OCI-M2 (cell line): ENCODE measurements at regions not wholly inside any gene's neighbourhood (a gene's known extent, or its start where the extent isn't known, plus 50 kb on each side); places are given as distances from the start of the nearest gene placed in this dataset.
"Not testable (repeated sequence)": the region's sequence is repeated elsewhere in the genome, so short reads cannot be mapped to it uniquely, and the experiment has no call there.

Source experiments
- DNase-seq: peaks from one replicate; lab custom pipeline; 2025; ENCODE audit not compliant: unreplicated experiment; lab: John Stamatoyannopoulos, UW

DNA sequence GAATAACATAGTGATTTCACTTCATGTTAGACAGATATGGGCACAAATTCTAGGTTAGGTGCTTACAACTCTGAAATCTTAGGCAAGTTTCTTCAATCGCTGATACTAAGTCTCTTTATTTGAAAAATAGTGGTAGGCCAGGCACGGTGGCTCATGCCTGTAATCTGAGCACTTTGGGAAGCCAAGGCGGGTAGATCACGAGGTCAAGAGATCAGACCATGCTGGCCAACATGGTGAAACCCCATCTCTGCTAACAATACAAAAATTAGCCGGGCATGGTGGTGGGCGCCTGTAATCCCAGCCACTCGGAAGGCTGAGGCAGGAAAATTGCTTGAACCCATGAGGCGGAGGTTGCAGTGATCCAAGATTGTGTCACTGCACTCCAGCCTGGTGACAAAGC, 729.4 kb downstream of the METTL15 start:
- no peak for DNase-seq

- DNase-seq = no peak
These were observed 728.3 kb downstream of the METTL15 start for GRCh38 chr11:28836285-28837081.

- no peak for DNase-seq
These were observed 727.6 kb downstream of the METTL15 start for GRCh38 chr11:28835790-28836189.

- DNase-seq = no peak
These were observed 727.1 kb downstream of the METTL15 start for GRCh38 chr11:28835317-28835716.

GRCh38 chr11:28834877-28835276, 726.7 kb downstream of the METTL15 start:
- DNase-seq = no peak

DNA sequence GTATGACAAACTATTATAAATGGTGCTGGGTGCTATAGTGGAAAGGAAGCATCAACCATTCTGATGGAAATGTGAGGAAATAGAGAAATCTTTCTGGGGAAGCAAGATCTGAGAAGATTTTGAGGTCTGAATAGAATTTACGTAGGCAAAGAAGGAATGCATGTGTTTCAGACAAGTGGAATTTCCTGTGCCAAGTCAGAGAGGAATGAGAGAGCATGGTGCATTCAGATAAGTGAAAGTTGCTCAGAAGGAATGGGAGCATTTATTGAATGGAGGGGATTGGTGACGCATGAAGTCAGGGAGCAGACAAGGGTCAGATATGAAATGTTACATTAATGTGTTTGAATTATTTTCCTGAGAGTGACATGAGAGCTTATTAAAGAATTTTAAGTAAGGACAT, 725.5 kb downstream of the METTL15 start:
- DNase-seq = no peak

- no peak for DNase-seq
These were observed 725.0 kb downstream of the METTL15 start for GRCh38 chr11:28833169-28833568.

DNA sequence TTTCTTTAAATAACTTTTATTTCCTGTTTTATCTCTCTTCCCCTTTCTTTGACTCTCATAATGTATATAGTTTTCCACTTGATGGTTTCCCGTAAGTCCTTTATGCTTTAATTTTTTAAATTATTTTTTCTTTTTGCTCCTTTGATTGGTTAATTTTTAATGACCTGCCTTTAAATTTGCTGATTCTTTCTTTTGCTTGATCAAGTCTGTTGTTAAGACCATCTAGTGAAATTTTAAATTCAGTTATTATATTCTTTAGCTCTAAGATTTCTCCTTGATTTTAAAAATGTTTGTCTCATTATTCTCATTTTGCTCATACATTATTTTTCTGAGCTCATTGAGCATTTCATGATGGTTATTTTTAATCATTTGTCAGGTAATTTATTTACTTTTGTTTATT, 718.6 kb downstream of the METTL15 start:
- no peak for DNase-seq

DNA sequence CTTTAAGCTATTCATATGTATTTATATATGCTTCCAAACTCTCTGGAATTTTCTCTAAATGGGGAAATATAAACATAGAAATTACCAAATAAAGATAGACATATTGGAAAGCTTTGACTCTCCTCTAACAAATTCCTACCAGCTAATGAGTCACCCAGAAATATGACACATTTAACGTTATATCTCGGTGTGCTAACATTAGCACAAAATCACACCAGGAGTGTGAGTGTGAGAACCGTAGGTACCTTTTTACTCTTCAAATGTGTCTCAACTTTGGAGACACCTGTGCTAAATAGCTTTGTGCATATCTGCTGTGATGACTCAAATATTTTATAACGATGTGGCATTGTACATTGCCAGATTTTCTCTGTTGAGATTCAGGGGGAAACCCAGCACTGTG, 714.4 kb downstream of the METTL15 start:
- DNase-seq = no peak

DNA sequence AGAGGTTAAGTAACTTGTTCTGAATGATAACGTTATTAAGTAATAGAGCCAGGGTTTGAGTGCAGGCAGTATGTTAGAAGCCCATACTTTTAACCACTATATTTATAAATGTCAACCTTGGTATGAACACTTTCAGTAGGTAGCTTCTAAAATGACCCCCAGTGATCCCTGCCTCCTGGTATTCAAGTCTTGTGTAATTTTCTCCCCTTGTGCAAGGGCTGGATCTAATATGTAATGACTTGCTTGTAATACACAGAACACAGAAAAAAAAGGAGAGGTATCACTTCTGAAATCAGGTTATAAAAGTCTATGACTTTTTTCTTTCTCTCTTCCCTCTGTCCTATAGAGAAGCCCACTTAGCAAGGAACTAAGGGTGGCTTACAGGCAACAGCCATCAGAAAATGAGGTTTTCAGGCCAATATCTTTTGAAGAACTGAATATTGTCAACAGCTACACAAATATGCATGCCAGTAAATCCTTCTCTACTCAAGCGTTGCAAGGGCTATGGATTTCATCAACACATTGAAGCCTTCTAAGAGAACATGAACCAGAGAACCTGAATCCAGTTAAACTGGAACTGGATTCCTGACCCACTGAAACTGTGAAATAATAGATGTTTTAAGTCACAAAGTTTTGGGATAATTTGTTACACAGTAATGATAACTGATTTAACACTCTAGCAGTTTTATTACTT, 712.3 kb downstream of the METTL15 start:
- no peak for DNase-seq

GRCh38 chr11:28819741-28820140, 711.6 kb downstream of the METTL15 start:
- DNase-seq = no peak

DNA sequence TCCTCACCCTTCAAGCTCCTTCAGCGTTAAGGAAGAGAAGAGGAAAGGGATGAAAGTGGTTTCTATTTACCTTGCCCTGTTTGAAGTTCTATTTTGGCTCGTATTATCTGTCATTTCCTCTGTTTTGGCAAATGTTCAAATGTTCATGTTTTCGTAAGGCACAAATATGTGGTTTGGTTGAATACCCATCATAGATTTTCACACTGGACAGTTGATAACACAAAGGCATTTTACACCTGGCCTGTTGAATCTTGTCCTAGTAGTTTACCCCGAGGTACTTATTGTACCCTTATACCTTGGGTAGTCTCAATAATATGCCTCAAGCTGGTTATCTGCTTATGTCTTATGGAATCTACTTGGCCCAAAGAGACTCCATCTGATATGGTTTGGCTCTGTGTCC, 706.9 kb downstream of the METTL15 start:
- DNase-seq = no peak

GRCh38 chr11:28808771-28809170, 700.6 kb downstream of the METTL15 start:
- DNase-seq = no peak

- DNase-seq = no peak
These were observed 691.1 kb downstream of the METTL15 start for GRCh38 chr11:28799316-28799715.

GRCh38 chr11:28798286-28798685, 690.1 kb downstream of the METTL15 start:
- DNase-seq = no peak

- no peak for DNase-seq
These were observed 689.3 kb downstream of the METTL15 start for GRCh38 chr11:28797536-28797935.

GRCh38 chr11:28794405-28794804, 686.2 kb downstream of the METTL15 start:
- no peak for DNase-seq

DNA sequence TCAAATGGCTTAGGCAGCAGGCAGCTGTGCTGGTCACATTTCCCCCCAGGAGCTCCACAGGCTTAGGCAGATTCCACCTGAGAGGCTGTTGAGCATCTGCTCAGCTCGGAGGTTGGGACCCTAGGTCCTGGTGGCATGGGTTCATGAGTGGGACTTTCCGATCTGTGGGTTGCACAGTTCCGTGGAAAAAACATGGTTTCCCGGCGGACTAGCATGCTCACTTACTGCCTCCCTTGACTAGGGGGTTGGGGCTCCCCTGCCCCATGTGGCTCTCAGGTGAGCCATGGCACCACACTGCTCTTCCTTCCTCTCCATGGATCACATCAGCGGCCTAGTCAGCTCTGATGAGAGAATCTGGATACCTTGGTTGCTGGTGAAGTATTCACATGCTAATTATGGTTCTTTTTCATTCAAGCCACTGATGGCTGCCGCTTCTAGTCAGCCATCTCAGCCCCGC, 685.1 kb downstream of the METTL15 start:
- no peak for DNase-seq

DNA sequence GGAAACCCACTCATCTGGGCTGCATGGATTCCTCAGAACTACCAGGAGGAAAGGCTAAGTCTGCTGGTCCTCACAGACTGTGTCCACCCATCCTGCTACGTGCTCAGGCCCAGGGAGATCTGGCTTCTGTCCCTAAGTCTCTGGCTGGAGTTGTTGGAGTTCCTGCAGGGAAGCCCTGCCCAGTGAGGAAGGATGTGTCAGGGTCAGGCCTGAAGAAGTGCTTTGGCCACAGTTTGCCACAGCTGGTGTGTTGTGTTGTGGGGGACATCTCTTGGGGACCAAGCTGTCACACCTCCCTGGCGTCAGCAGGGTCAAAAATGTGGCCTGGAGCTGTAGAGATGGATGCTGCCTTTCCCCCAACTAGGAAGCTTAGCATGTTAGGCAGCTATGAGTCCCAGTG, 684.7 kb downstream of the METTL15 start:
- no peak for DNase-seq

DNA sequence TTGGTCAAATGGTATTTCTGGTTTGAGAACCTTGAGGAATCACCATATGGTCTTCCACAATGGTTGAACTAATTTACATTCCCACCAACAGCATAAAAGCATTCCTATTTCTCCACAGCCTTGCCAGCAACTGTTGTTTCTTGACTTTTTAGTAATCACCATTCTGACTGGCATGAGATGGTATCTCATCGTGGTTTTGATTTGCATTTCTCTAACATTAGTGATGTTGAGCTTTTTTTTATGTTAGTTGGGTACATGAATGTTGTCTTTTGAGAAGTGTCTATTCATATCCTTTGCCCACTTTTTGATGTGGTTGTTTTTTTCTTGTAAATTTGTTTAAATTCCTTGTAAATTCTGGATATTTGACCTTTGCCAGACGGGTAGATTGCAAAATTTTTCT, 679.7 kb downstream of the METTL15 start:
- not testable (repeated sequence) for DNase-seq

DNA sequence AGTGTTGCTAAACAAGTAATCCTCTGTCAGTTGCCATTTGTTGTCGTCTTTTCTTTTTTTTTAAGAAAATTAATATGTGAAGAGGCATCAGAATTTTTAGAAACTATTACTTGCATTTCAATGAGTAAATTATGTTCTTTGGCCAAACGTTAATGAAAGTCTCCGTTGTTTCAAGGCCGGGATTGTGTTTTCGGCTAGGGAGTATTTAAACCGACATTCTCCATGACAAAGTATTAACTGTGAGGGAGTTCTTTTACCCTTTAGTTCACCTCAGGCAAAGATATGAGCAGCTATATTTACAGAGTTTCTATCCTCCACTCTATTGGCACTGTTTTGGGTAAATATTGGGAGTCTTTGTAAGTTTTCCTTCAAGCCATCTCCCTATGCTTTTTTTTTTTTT, 668.9 kb downstream of the METTL15 start:
- no peak for DNase-seq

- no peak for DNase-seq
These were observed 665.4 kb downstream of the METTL15 start for GRCh38 chr11:28773606-28774005.

DNA sequence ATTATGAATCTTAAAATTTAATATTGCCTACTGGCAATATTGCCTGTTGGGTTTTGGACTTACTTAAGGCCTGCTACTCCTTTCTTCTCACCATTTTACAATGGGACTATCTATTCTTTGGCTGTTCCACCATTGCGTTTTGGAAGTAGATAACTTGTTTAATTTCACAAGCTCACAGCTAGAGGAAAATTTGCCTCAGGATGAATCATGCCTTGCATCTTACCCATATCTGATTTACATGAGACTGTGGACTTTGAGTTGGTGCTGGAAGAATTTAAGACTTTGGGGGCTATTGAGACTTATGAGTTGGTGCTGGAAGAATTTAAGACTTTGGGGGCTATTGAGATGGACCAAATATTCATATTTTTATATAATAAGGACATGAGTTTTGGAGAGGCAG, 662.6 kb downstream of the METTL15 start:
- DNase-seq = no peak
